Stomach (tissue), 8 donors: ENCODE measurements at regions not wholly inside any gene's neighbourhood (a gene's known extent, or its start where the extent isn't known, plus 50 kb on each side); places are given as distances from the start of the nearest gene placed in this dataset.

Experiments used
- DNase-seq, 2 donors: peaks; one replicate each; pipeline versions ENCODE4 v3.0.0 to v3.0.0-alpha.2; 2013 to 2019
- H3K27ac ChIP-seq, 5 donors: fragments of 200-600 bp in 4 of 5; sonication (generic) in 4 of 5; one replicate each; pipeline ENCODE4 v1.5.1; 2013 to 2019; ENCODE audit warnings: mild to moderate bottlenecking in 1 of 5, moderate library complexity in 1 of 5
- H3K27me3 ChIP-seq, 3 donors: fragments of 200-600 bp; sonication (generic); one replicate each; pipeline ENCODE4 v1.5.1; 2017 to 2019; ENCODE audit warnings: mixed run types in 1 of 3
- H3K36me3 ChIP-seq, 4 donors: fragments of 200-600 bp; sonication (generic); 1 replicate in 3 of 4; 2 replicates in 1 of 4; pipeline ENCODE4 v1.5.1; 2016 to 2019
- H3K4me1 ChIP-seq, 4 donors: fragments of 200-600 bp; sonication (generic); one replicate each; pipeline ENCODE4 v1.5.1; 2016 to 2019
- H3K4me3 ChIP-seq, 4 donors: fragments of 200-600 bp; sonication (generic) in 3 of 4; one replicate each; pipeline ENCODE4 v1.5.1; 2016 to 2019; ENCODE audit warnings: mild to moderate bottlenecking in 1 of 4
- H3K9me3 ChIP-seq, 4 donors: fragments of 200-600 bp; sonication (generic); one replicate each; pipeline ENCODE4 v1.5.1; 2016 to 2019
- EP300 ChIP-seq: sonication (generic); formaldehyde crosslinking; IDR thresholded peaks from one replicate; pipeline ENCODE4 v1.6.1; 2017; ENCODE audit warnings: antibody characterized with exemption
- POLR2A ChIP-seq, 4 donors: fragments of 450-650 bp; IDR thresholded peaks; one replicate each; pipeline ENCODE4 v1.6.1; 2016; ENCODE audit warnings: antibody characterized with exemption in 4 of 4, control low read depth in 2 of 4, mild to moderate bottlenecking in 1 of 4, moderate library complexity in 1 of 4
- POLR2AphosphoS5 ChIP-seq, 3 donors: sonication (generic); formaldehyde crosslinking; IDR thresholded peaks; one replicate each; pipeline ENCODE4 v1.6.1; 2016; ENCODE audit warnings: antibody characterized with exemption in 3 of 3
- WGBS, 5 donors: extraction: QIAGEN DNeasy Blood & Tissue Kit in 3 of 5; methylation state at CpG; one replicate each; pipeline versions ENCODE4 v1.1.5 to v1.1.7; 2013 to 2018; 5-methylcytosine and 5-hydroxymethylcytosine counted together
- intact Hi-C: fragments of 100-400 bp; cut with DNase I; formaldehyde crosslinking; loops from one replicate; pipeline ENCODE4 v1.15.1; 2023; ENCODE audit warnings: low total_unique reads
- TF ChIP-seq, protein P1 (sequence below), 7 experiments: fragments of 450-650 bp in 4 of 7; fragments of 200-600 bp in 3 of 7; sonication (generic) in 3 of 7; IDR thresholded peaks; one replicate each; pipeline ENCODE4 v1.5.1; 2016 to 2019; ENCODE audit warnings: antibody characterized with exemption in 7 of 7, control low read depth in 2 of 7, mild to moderate bottlenecking in 1 of 7
- donor health status: healthy with polysubstance abuse.
- donor health status: Bipolar disorder and iron deficiency.
- donor health status: healthy.

DNA sequence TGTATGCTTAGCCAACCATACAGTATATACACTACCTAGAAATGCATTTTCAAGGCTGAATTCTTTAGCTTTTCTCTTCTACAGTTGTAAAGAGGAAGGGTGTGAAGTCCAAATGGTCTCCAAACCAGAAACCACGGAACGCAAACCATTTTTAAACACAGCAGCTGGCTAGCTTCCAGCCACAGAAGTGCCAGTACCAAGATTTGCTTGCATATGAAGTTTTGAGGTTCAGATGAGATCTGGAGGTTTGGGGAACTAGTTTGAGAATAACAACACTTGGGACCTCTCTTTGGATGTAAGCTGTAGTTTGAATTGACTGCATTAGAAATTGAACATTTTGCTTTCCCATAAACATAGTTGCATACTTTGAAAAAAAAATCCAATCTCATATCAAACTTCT, 1243.5 kb downstream of the EFNB2 start:
- WGBS, 5 donors: 16 to 60% (median 35%) methylated on average over 2 of the region's 2 CpGs
- H3K9me3 ChIP-seq: peaks cover 0 to 4% (median 0%) of the 10 kb centered on the region in 4 donors
- DNase-seq: no peak
- H3K27me3 ChIP-seq: no peaks in the 10 kb centered on the region
- no peaks in the 10 kb centered on the region for H3K36me3 ChIP-seq
- no peak overlapping the region for H3K4me3 ChIP-seq
- no peak for TF ChIP-seq POLR2A (IDR thresholded peaks at IDR 0.05)
- TF ChIP-seq EP300: no peak
- no peak for TF ChIP-seq POLR2AphosphoS5 (IDR thresholded peaks at IDR 0.05)
- TF ChIP-seq, protein P1, sequence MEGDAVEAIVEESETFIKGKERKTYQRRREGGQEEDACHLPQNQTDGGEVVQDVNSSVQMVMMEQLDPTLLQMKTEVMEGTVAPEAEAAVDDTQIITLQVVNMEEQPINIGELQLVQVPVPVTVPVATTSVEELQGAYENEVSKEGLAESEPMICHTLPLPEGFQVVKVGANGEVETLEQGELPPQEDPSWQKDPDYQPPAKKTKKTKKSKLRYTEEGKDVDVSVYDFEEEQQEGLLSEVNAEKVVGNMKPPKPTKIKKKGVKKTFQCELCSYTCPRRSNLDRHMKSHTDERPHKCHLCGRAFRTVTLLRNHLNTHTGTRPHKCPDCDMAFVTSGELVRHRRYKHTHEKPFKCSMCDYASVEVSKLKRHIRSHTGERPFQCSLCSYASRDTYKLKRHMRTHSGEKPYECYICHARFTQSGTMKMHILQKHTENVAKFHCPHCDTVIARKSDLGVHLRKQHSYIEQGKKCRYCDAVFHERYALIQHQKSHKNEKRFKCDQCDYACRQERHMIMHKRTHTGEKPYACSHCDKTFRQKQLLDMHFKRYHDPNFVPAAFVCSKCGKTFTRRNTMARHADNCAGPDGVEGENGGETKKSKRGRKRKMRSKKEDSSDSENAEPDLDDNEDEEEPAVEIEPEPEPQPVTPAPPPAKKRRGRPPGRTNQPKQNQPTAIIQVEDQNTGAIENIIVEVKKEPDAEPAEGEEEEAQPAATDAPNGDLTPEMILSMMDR (IDR thresholded peaks at IDR 0.05): no peak
- intact Hi-C loops: no loop called here
- H3K4me1 ChIP-seq: peaks cover 0 to 5% (median 0%) of the 10 kb centered on the region in 4 donors
- H3K27ac ChIP-seq: no peak overlapping the region

DNA sequence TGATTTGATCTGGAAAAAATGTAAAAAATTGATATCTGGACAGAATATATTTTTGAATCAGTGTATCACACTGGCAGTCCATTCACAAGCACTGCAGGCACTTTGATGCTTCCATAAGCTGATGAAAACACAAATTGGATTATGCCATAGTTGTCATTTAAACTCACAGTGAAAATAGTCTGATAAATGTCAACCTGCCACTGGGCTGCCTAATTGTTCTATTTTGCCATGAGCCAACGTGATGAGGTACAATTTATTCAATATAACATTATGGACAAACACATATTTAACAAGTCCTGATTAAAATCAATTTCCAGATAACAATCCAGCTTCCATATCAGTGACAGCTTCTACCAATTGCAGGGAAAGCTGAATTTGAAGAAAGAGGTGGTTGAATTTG, 1244.9 kb downstream of the EFNB2 start:
- intact Hi-C loops: no loop called here
- peaks cover 0 to 5% (median 0%) of the 10 kb centered on the region in 4 donors for H3K4me1 ChIP-seq
- H3K36me3 ChIP-seq: no peaks in the 10 kb centered on the region
- TF ChIP-seq POLR2AphosphoS5 (IDR thresholded peaks at IDR 0.05): no peak
- no peak for TF ChIP-seq POLR2A (IDR thresholded peaks at IDR 0.05)
- no peak for TF ChIP-seq EP300
- TF ChIP-seq, protein P1 (IDR thresholded peaks at IDR 0.05): no peak
- H3K4me3 ChIP-seq: no peak overlapping the region
- H3K27ac ChIP-seq: no peak overlapping the region
- no peaks in the 10 kb centered on the region for H3K27me3 ChIP-seq
- DNase-seq: no peak
- 41 to 67% (median 58%) methylated on average over 1 of the region's 1 CpG for WGBS, 5 donors
- peaks cover 0 to 4% (median 0%) of the 10 kb centered on the region in 4 donors for H3K9me3 ChIP-seq

DNA sequence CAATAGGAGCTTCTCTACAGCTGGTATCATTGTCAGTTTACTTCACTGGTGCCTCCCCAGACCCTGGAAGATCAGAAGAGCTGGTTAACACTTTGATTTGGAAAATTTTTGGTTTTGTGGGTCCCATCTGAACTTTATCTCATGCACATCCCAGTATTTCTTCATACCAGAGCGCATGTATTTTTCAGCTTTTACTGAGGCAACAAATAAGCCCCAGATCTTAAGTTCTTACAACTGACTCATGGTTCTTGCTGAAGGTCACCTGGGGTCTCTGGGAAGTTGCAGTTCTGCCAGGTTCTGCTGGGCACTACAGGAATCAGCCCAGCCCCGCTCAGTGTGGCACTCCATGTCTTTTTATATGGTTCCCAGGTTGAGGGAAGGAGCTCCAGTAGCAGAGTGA, 1249.9 kb downstream of the EFNB2 start:
- no peaks in the 10 kb centered on the region for H3K9me3 ChIP-seq
- 84 to 96% (median 93%) methylated on average over 2 of the region's 2 CpGs for WGBS, 5 donors
- H3K27me3 ChIP-seq: no peaks in the 10 kb centered on the region
- DNase-seq: no peak
- H3K4me3 ChIP-seq: no peak overlapping the region
- intact Hi-C loops: no loop called here
- H3K27ac ChIP-seq: no peak overlapping the region
- H3K36me3 ChIP-seq: no peaks in the 10 kb centered on the region
- TF ChIP-seq EP300 (no peak), POLR2A (IDR thresholded peaks at IDR 0.05) (no peak), POLR2AphosphoS5 (IDR thresholded peaks at IDR 0.05) (no peak)
- TF ChIP-seq, protein P1 (IDR thresholded peaks at IDR 0.05): no peak
- H3K4me1 ChIP-seq: no peaks in the 10 kb centered on the region

DNA sequence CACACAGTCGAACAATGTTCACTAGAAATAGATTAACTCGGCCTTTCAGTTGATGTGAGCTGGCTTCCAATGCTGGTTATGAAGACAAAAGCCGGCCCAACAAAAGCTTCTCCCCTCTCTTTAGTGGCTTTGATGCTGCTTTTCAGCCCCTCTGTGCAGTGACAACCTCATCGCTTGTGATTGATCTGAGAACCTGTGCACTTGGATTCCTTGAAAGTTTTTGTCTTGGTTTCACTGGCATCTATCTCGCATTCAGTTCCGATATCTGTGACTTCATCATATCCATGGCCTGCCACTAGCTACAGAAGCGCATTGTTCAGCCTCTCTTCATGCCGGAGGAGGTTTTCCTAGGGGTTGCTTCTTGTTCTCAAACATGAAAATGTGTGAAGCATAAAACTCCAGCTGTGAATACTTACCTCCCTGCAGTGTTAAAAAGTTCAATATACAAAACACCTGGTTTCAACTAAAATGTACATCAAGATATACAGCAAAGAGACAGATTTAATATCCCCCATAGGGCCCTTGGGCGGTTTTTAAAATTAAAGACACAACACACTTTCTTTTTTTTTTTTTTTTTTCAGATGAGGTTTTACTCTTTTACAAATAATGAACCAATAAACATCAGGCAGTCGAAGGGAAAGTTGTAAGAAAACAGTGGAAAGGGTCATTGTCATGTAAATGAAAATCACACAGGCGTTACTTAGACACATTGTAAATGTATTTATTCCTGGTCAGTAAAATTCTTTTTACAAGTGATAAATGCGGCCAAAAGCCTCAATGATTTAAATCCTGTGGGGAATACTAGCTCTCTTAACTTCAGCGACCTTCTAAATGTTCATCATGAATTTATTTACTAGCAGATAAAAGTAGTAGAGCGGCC, 1252.8 kb downstream of the EFNB2 start:
- no peaks in the 10 kb centered on the region for H3K4me1 ChIP-seq
- no peak overlapping the region for H3K4me3 ChIP-seq
- no peaks in the 10 kb centered on the region for H3K27me3 ChIP-seq
- TF ChIP-seq POLR2A (IDR thresholded peaks at IDR 0.05) (no peak), POLR2AphosphoS5 (IDR thresholded peaks at IDR 0.05) (no peak), EP300 (no peak)
- TF ChIP-seq, protein P1 (IDR thresholded peaks at IDR 0.05): no peak
- no peak overlapping the region for H3K27ac ChIP-seq
- H3K36me3 ChIP-seq: no peaks in the 10 kb centered on the region
- intact Hi-C loops: no loop called here
- no peaks in the 10 kb centered on the region for H3K9me3 ChIP-seq
- DNase-seq: no peak
- WGBS, 5 donors: 75 to 85% (median 81%) methylated on average over 14 of the region's 14 CpGs
